Endothelial cell (in vitro differentiated cells): ENCODE measurements at regions not wholly inside any gene's neighbourhood (a gene's known extent, or its start where the extent isn't known, plus 50 kb on each side); places are given as distances from the start of the nearest gene placed in this dataset.

Experiments used
- DNase-seq: peaks from one replicate; pipeline ENCODE4 v3.0.0; 2021; ENCODE audit warnings: low spot score
- H3K27ac Mint-ChIP-seq: one replicate; pipeline ENCODE4 v1.8.0; 2021; ENCODE audit warnings: mixed read lengths, inconsistent platforms; ENCODE audit not compliant: unreplicated experiment
- H3K27me3 Mint-ChIP-seq: one replicate; pipeline ENCODE4 v1.8.0; 2021; ENCODE audit warnings: mild to moderate bottlenecking, moderate library complexity, mixed read lengths, inconsistent platforms; ENCODE audit not compliant: unreplicated experiment
- H3K36me3 Mint-ChIP-seq: one replicate; pipeline ENCODE4 v1.8.0; 2021; ENCODE audit warnings: mild to moderate bottlenecking, low read depth, mixed read lengths, inconsistent platforms; ENCODE audit not compliant: unreplicated experiment
- H3K4me1 Mint-ChIP-seq: one replicate; pipeline ENCODE4 v1.8.0; 2021; ENCODE audit warnings: mild to moderate bottlenecking, mixed read lengths, inconsistent platforms; ENCODE audit not compliant: unreplicated experiment
- H3K4me3 Mint-ChIP-seq: one replicate; pipeline ENCODE4 v1.8.0; 2021; ENCODE audit warnings: mild to moderate bottlenecking, mixed read lengths, inconsistent platforms; ENCODE audit not compliant: unreplicated experiment
- H3K9me3 Mint-ChIP-seq: one replicate; pipeline ENCODE4 v1.8.0; 2021; ENCODE audit warnings: mixed read lengths, inconsistent platforms; ENCODE audit not compliant: unreplicated experiment
- CTCF ChIP-seq: fragments of 200-600 bp; sonication (generic); IDR thresholded peaks from one replicate; pipeline ENCODE4 v1.5.0; 2021; ENCODE audit warnings: antibody characterized with exemption; ENCODE audit not compliant: unreplicated experiment

GRCh38 chr2:5782103-5782502 is 89.9 kb downstream of the SOX11 start:
- Mint-ChIP-seq H3K27ac (no peak overlapping the region), H3K27me3 (peaks cover 2% of the 10 kb centered on the region), H3K9me3 (no peaks in the 10 kb centered on the region), H3K4me3 (no peak overlapping the region), H3K36me3 (no peaks in the 10 kb centered on the region), H3K4me1 (no peaks in the 10 kb centered on the region)
- TF ChIP-seq CTCF: no peak
- no peak for DNase-seq

- Mint-ChIP-seq H3K36me3 (no peaks in the 10 kb centered on the region), H3K27ac (no peak overlapping the region), H3K9me3 (no peaks in the 10 kb centered on the region), H3K4me3 (no peak overlapping the region), H3K4me1 (no peaks in the 10 kb centered on the region), H3K27me3 (peaks cover 3% of the 10 kb centered on the region)
- TF ChIP-seq CTCF: no peak
- DNase-seq: no peak
Measured at GRCh38 chr2:5788447-5788846, 96.3 kb downstream of the SOX11 start.

- Mint-ChIP-seq H3K27ac (no peak overlapping the region), H3K36me3 (no peaks in the 10 kb centered on the region), H3K4me1 (no peaks in the 10 kb centered on the region), H3K9me3 (no peaks in the 10 kb centered on the region), H3K27me3 (peaks cover 1% of the 10 kb centered on the region), H3K4me3 (no peak overlapping the region)
- no peak for DNase-seq
- TF ChIP-seq CTCF: no peak
Measured at GRCh38 chr2:5791371-5791770, 99.2 kb downstream of the SOX11 start.

- no peaks in the 10 kb centered on the region for H3K4me1 Mint-ChIP-seq
- peaks cover 1% of the 10 kb centered on the region for H3K27me3 Mint-ChIP-seq
- DNase-seq: no peak
- H3K4me3 Mint-ChIP-seq: no peak overlapping the region
- H3K9me3 Mint-ChIP-seq: no peaks in the 10 kb centered on the region
- no peak for TF ChIP-seq CTCF
- no peak overlapping the region for H3K27ac Mint-ChIP-seq
- H3K36me3 Mint-ChIP-seq: no peaks in the 10 kb centered on the region
Measured at GRCh38 chr2:5794012-5794411, 101.8 kb downstream of the SOX11 start.

DNA sequence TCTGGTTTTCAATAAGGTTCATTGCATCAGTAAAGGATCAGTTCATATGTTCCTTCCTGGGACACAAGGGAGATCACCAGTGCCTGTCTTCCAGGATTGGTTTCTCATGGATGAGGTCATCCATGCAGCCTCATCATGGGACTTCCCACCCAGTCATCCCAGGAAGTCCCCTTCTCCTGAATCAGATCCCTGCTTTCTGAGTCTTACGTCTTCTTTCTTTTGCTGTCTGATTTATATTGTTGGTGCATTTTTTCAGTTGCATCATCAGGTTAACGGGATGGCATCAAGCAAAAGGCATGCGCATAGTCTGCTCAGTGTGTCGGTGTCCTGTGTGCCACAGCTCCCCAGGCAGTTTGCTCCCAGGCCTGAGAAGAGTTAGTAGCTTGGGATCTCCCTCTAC is 105.9 kb downstream of the SOX11 start:
- Mint-ChIP-seq H3K36me3 (no peaks in the 10 kb centered on the region), H3K9me3 (no peaks in the 10 kb centered on the region), H3K27me3 (no peaks in the 10 kb centered on the region), H3K4me1 (no peaks in the 10 kb centered on the region), H3K4me3 (no peak overlapping the region), H3K27ac (no peak overlapping the region)
- TF ChIP-seq CTCF: no peak
- no peak for DNase-seq
